ENCODE measurements at regions not wholly inside any gene's neighbourhood (a gene's known extent, or its start where the extent isn't known, plus 50 kb on each side); places are given as distances from the start of the nearest gene placed in this dataset.

GRCh38 chr11:130804306-130805076 lies 111.8 kb downstream of the SNX19 start:
- DNase-seq (ENCODE audit: low read depth), result no peak

- no peak for DNase-seq (ENCODE audit: low read depth)
These were observed 109.5 kb downstream of the SNX19 start for GRCh38 chr11:130806746-130807145.

- DNase-seq (ENCODE audit: low read depth), result no peak
These were observed 107.7 kb downstream of the SNX19 start for GRCh38 chr11:130808541-130808940.

- DNase-seq (ENCODE audit: low read depth), result no peak
These were observed 103.1 kb downstream of the SNX19 start for GRCh38 chr11:130813196-130813595.

GRCh38 chr11:130813638-130814037 lies 102.6 kb downstream of the SNX19 start:
- DNase-seq (ENCODE audit: low read depth), result no peak

GRCh38 chr11:130814440-130815096 lies 101.7 kb downstream of the SNX19 start:
- no peak for DNase-seq (ENCODE audit: low read depth)

GRCh38 chr11:130815097-130815802 lies 101.0 kb downstream of the SNX19 start:
- no peak for DNase-seq (ENCODE audit: low read depth)

- DNase-seq (ENCODE audit: low read depth), result no peak
These were observed 100.3 kb downstream of the SNX19 start for GRCh38 chr11:130815956-130816355.

GRCh38 chr11:130816546-130817329 lies 99.5 kb downstream of the SNX19 start:
- no peak for DNase-seq (ENCODE audit: low read depth)

GRCh38 chr11:130817330-130817944 lies 98.8 kb downstream of the SNX19 start:
- peak; percentile 71 for DNase-seq (ENCODE audit: low read depth)

- peak; percentile 71 for DNase-seq (ENCODE audit: low read depth)
These were observed 96.7 kb downstream of the SNX19 start for GRCh38 chr11:130819625-130820024.
